SK-MEL-5 (cell line): ENCODE measurements at regions not wholly inside any gene's neighbourhood (a gene's known extent, or its start where the extent isn't known, plus 50 kb on each side); places are given as distances from the start of the nearest gene placed in this dataset.
A peak's percentile ranks its signal among the peaks of the same experiment; 100 is the strongest.
"Not testable (repeated sequence)": the region's sequence is repeated elsewhere in the genome, so short reads cannot be mapped to it uniquely, and the experiment has no call there.

Source experiments
- DNase-seq: peaks from one replicate; pipeline ENCODE4 v3.0.0-alpha.2; 2016; ENCODE audit warnings: low read depth, low spot score
- in situ Hi-C: cut with HindIII; loops from 2 replicates; pipeline ENCODE4 v1.10.0; 2016; ENCODE audit warnings: low sequenced_read_pairs, high pct_unique_total_duplicates, low pct_unique_long_range_greater_than_20kb

DNA sequence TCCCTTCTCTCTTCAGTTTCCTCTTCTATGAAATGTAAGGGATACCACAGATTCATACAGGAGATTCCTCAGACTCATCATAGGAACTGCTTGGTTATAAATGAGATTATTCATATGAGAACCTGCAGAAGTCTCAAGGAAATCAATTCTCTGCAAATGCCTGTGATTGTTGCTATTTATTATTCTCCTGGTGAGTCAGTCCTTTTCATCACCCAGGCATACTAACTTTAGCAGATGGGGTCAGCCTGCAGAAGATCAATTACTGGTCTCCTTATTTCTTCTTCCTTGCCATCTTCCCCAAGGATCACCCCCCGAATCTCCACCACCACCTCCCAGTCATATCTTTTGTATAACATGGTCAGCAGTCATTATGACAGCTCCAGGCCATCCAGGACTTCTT is 53.8 kb upstream of the DCP1A start:
- no peak for DNase-seq
- in situ Hi-C loops, result no loop called here

- in situ Hi-C loops, result no loop called here
- no peak for DNase-seq
Measured at GRCh38 chr3:53402326-53402725, 55.0 kb upstream of the DCP1A start.

GRCh38 chr3:53411371-53411770 is 64.0 kb upstream of the DCP1A start:
- in situ Hi-C loops, result no loop called here
- no peak for DNase-seq

- in situ Hi-C loops, result no loop called here
- DNase-seq, result no peak
Measured at GRCh38 chr3:53412953-53413352, 65.6 kb upstream of the DCP1A start.

DNA sequence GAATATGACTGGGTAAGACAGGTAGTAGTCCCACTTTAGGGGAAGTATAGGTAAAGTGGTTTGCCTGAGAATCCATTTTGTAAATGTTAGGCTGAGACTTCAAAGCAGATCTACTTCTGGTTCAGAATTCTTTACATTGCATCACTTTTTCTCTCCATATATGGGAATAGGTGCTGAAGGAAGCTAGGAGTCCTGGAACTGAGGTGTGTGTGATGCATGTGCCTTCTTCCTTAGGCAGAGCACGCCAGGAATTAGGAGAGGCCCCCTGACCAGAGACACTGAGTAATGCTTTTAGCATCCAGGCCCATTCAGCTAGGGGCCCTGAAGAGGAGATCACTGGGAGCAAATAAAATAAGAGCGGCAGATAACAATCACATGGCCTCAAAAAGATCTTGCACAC is 69.2 kb upstream of the DCP1A start:
- in situ Hi-C loops, result no loop called here
- DNase-seq, result no peak

GRCh38 chr3:53420831-53421230 is 73.5 kb upstream of the DCP1A start:
- in situ Hi-C loops, result no loop called here
- DNase-seq, result no peak

- in situ Hi-C loops, result no loop called here
- DNase-seq, result no peak
Measured at GRCh38 chr3:53422954-53423698, 71.3 kb upstream of the CACNA1D start.

- DNase-seq, result no peak
- in situ Hi-C loops, result no loop called here
Measured at GRCh38 chr3:53425936-53426335, 68.5 kb upstream of the CACNA1D start.

DNA sequence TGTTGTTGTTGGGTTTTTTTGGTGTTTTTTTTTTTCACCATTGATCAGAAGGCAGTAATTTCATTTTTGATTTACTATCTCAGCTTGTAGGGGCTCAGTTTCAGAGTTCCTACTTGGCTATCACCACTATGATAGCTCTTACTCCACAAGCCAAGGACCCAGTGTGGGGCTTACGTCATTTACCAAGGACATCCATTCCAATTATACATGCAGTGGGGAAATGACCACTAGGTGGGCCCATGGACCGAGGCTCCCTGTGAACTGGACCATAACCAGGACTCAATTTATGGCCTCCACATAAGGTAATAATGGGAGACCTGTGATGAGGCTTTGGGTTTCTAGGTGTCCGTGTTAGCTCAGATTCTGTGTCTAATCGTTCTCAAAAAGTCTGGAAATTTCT is 67.5 kb upstream of the CACNA1D start:
- in situ Hi-C loops, result no loop called here
- peak; percentile 68 for DNase-seq

DNA sequence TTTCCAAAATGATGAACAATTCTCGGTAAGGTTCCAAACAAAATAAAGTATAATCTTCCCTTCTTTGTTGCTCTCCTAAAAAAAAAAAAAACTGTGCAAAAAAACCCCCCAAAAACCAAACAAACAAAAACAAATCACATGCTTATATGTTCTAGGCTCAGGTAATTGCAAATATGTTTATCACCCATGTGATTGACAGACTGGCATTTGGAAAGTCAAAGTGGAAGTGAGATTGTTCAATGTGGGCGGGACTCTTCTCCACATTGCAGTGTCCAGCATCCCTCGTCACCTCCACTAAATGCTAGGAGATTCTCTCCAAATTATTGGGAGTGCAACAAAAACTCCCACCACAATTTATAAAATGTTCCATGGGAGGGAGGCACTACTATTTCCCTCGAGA is 57.6 kb upstream of the CACNA1D start:
- no peak for DNase-seq
- in situ Hi-C loops, result no loop called here

GRCh38 chr3:53442863-53443262 is 51.5 kb upstream of the CACNA1D start:
- DNase-seq, in situ Hi-C loops: not testable (repeated sequence)
